ENCODE measurements at regions not wholly inside any gene's neighbourhood (a gene's known extent, or its start where the extent isn't known, plus 50 kb on each side); places are given as distances from the start of the nearest gene placed in this dataset.

DNA sequence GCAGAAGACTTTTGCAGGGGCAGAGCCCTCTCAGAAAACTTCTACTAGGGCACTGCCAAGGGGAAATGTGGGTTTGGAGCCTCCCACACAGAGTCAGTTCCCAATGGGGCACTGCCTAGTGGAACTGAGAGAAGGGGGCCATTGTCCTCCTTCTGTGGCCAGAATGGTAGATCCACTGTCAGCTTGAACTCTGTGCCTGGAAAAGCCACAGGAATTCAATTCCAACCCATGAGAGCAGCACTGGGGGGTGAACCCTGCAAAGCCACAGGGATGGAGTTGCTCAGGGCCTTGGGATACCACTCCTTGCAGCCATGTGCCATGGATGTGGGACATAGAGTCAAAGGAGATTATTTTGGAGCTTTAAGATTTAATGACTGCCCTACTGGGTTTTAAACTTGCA lies 262.2 kb upstream of the SEMA3C start:
- Histone ChIP-seq H3K79me2 (ENCODE audit: control insufficient read depth, insufficient read depth, low read length) (no peaks in the 10 kb centered on the region), H4K20me1 (ENCODE audit: control insufficient read depth, insufficient read depth, low read length, poor library complexity, severe bottlenecking) (no peaks in the 10 kb centered on the region), H3K4me1 (ENCODE audit: control insufficient read depth in 2 of 2, insufficient read depth in 2 of 2, low read length in 2 of 2) (no peaks in the 10 kb centered on the region), H2AFZ (ENCODE audit: insufficient read depth, low read depth, low read length, poor library complexity, severe bottlenecking) (no peak overlapping the region), H3K9ac (ENCODE audit: low read length) (no peak overlapping the region), H3K36me3 (replicated peaks in 1 of 2; ENCODE audit: control extremely low read depth in 1 of 2, control insufficient read depth in 1 of 2, extremely low read depth in 1 of 2, insufficient read depth in 2 of 2, low read length in 1 of 2) (no peaks in the 10 kb centered on the region), H3K4me2 (replicated peaks; ENCODE audit: low read depth, low read length, poor library complexity, severe bottlenecking) (no peak overlapping the region), H3K4me3 (ENCODE audit: control extremely low read depth in 1 of 5, extremely low read depth in 1 of 5, insufficient read depth in 1 of 5, low read depth in 2 of 5, low read length in 4 of 5) (no peak overlapping the region), H3K27ac (ENCODE audit: low read length in 2 of 2) (no peak overlapping the region), H3K27me3 (replicated peaks in 1 of 4; ENCODE audit: control extremely low read depth in 1 of 4, control insufficient read depth in 3 of 4, insufficient read depth in 4 of 4, low read length in 3 of 4) (no peaks in the 10 kb centered on the region), H3K9me3 (ENCODE audit: control extremely low read depth in 1 of 3, control insufficient read depth in 2 of 3, insufficient read depth in 1 of 3, low read length in 2 of 3) (peaks cover 0 to 10% (median 0%) of the 10 kb centered on the region in 3 donors)
- ChIA-PET POLR2A (no interaction called here), CTCF (no interaction called here)
- Mint-ChIP-seq H3K4me1 (no peaks in the 10 kb centered on the region), H3K27me3 (no peaks in the 10 kb centered on the region), H3K9me3 (ENCODE audit: insufficient read depth) (no peaks in the 10 kb centered on the region), H3K4me3 (no peak overlapping the region), H3K27ac (no peak overlapping the region)
- DNase-seq: no peak
- intact Hi-C loops (cut with micrococcal nuclease): no loop called here
- TF ChIP-seq EZH2 (IDR thresholded peaks at IDR 0.05; ENCODE audit: borderline replicate concordance, insufficient read depth, low read depth, low read length, poor library complexity, severe bottlenecking): no peak
- TF ChIP-seq, protein P1, sequence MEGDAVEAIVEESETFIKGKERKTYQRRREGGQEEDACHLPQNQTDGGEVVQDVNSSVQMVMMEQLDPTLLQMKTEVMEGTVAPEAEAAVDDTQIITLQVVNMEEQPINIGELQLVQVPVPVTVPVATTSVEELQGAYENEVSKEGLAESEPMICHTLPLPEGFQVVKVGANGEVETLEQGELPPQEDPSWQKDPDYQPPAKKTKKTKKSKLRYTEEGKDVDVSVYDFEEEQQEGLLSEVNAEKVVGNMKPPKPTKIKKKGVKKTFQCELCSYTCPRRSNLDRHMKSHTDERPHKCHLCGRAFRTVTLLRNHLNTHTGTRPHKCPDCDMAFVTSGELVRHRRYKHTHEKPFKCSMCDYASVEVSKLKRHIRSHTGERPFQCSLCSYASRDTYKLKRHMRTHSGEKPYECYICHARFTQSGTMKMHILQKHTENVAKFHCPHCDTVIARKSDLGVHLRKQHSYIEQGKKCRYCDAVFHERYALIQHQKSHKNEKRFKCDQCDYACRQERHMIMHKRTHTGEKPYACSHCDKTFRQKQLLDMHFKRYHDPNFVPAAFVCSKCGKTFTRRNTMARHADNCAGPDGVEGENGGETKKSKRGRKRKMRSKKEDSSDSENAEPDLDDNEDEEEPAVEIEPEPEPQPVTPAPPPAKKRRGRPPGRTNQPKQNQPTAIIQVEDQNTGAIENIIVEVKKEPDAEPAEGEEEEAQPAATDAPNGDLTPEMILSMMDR (IDR thresholded peaks at IDR 0.05): no peak
- ATAC-seq (ENCODE audit: low read depth): no peak

DNA sequence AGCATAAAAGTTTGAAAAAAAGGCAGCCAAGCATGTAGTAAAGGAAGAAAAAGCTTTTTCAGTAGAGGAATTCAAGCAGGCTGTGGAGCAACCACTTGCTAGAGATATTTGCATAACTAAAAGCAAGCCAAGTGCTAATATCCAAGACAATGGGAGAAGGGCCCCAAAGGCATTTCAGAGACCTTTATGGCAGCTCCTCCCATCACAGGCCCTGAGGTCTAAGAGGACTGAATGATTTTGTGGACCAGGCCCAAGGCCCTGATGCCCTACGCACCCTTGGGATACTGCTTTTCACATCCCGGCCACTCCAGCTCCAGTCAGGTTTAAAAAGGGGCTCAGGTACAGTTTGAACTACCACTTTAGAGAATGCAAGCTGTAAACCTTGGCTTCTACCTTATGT lies 261.7 kb upstream of the SEMA3C start:
- Mint-ChIP-seq H3K4me1 (no peaks in the 10 kb centered on the region), H3K9me3 (ENCODE audit: insufficient read depth) (no peaks in the 10 kb centered on the region), H3K27me3 (no peaks in the 10 kb centered on the region), H3K4me3 (no peak overlapping the region), H3K27ac (no peak overlapping the region)
- H3K4me2 ChIP-seq (replicated peaks; ENCODE audit: low read depth, low read length, poor library complexity, severe bottlenecking): no peak overlapping the region
- ChIA-PET POLR2A (no interaction called here), CTCF (no interaction called here)
- no peaks in the 10 kb centered on the region for H3K4me1 ChIP-seq (ENCODE audit: control insufficient read depth in 2 of 2, insufficient read depth in 2 of 2, low read length in 2 of 2)
- H2AFZ ChIP-seq (ENCODE audit: insufficient read depth, low read depth, low read length, poor library complexity, severe bottlenecking): no peak overlapping the region
- DNase-seq (no peak), ATAC-seq (ENCODE audit: low read depth) (no peak)
- no peaks in the 10 kb centered on the region for H3K79me2 ChIP-seq (ENCODE audit: control insufficient read depth, insufficient read depth, low read length)
- H3K27me3 ChIP-seq (replicated peaks in 1 of 4; ENCODE audit: control extremely low read depth in 1 of 4, control insufficient read depth in 3 of 4, insufficient read depth in 4 of 4, low read length in 3 of 4): no peaks in the 10 kb centered on the region
- H3K9ac ChIP-seq (ENCODE audit: low read length): no peak overlapping the region
- H3K9me3 ChIP-seq (ENCODE audit: control extremely low read depth in 1 of 3, control insufficient read depth in 2 of 3, insufficient read depth in 1 of 3, low read length in 2 of 3): peaks cover 0 to 10% (median 0%) of the 10 kb centered on the region in 3 donors
- TF ChIP-seq, protein P1 (IDR thresholded peaks at IDR 0.05): no peak
- no peak for TF ChIP-seq EZH2 (IDR thresholded peaks at IDR 0.05; ENCODE audit: borderline replicate concordance, insufficient read depth, low read depth, low read length, poor library complexity, severe bottlenecking)
- intact Hi-C loops (cut with micrococcal nuclease): no loop called here
- WGBS (ENCODE audit: insufficient coverage): 94% methylated on average over 2 of the region's 2 CpGs
- H4K20me1 ChIP-seq (ENCODE audit: control insufficient read depth, insufficient read depth, low read length, poor library complexity, severe bottlenecking): no peaks in the 10 kb centered on the region
- H3K27ac ChIP-seq (ENCODE audit: low read length in 2 of 2): no peak overlapping the region
- no peak overlapping the region for H3K4me3 ChIP-seq (ENCODE audit: control extremely low read depth in 1 of 5, extremely low read depth in 1 of 5, insufficient read depth in 1 of 5, low read depth in 2 of 5, low read length in 4 of 5)
- no peaks in the 10 kb centered on the region for H3K36me3 ChIP-seq (replicated peaks in 1 of 2; ENCODE audit: control extremely low read depth in 1 of 2, control insufficient read depth in 1 of 2, extremely low read depth in 1 of 2, insufficient read depth in 2 of 2, low read length in 1 of 2)

Data from B cell (primary cell).